ENCODE measurements at regions not wholly inside any gene's neighbourhood (a gene's known extent, or its start where the extent isn't known, plus 50 kb on each side); places are given as distances from the start of the nearest gene placed in this dataset.

- Histone ChIP-seq H3K4me3 (ENCODE audit: low read depth, low read length) (no peak overlapping the region), H3K27ac (no peak overlapping the region), H3K36me3 (replicated peaks) (no peaks in the 10 kb centered on the region), H3K27me3 (replicated peaks) (no peaks in the 10 kb centered on the region)
- TF ChIP-seq CTCF (IDR thresholded peaks at IDR 0.05; ENCODE audit: low read depth, low read length, missing control alignments) = no peak
- in situ Hi-C loops (cut with HindIII; ENCODE audit: low pct_ligation_motif_present, low sequenced_read_pairs) = no loop called here
- no peak for DNase-seq
Observed at GRCh38 chr4:167785523-167785922, 306.8 kb upstream of the ANXA10 start.

DNA sequence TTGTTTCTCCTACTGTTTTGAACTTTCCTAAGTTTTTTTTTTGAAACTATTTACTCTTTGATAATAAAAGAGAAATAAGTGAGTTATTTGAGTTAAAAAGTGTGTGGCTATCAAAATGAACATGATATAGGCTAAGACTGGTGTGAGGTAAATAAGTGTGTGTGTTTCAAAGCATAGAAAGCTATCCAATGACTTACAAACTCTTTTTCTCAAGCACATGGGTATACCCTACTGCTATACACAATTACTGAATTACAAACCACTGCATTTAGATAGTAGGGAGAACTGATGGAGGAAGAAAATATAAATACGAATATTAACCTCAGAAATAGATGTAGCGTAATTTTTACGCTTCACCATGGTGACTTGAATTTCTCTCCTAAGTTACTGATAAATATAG, 305.8 kb upstream of the ANXA10 start:
- H3K4me3 ChIP-seq (ENCODE audit: low read depth, low read length) = no peak overlapping the region
- in situ Hi-C loops (cut with HindIII; ENCODE audit: low pct_ligation_motif_present, low sequenced_read_pairs) = no loop called here
- no peaks in the 10 kb centered on the region for H3K27me3 ChIP-seq (replicated peaks)
- H3K27ac ChIP-seq = no peak overlapping the region
- TF ChIP-seq CTCF (IDR thresholded peaks at IDR 0.05; ENCODE audit: low read depth, low read length, missing control alignments) = no peak
- H3K36me3 ChIP-seq (replicated peaks) = no peaks in the 10 kb centered on the region
- DNase-seq = no peak

- H3K27ac ChIP-seq = no peak overlapping the region
- no peak for DNase-seq
- no peak for TF ChIP-seq CTCF (IDR thresholded peaks at IDR 0.05; ENCODE audit: low read depth, low read length, missing control alignments)
- no peaks in the 10 kb centered on the region for H3K36me3 ChIP-seq (replicated peaks)
- no peaks in the 10 kb centered on the region for H3K27me3 ChIP-seq (replicated peaks)
- H3K4me3 ChIP-seq (ENCODE audit: low read depth, low read length) = no peak overlapping the region
- in situ Hi-C loops (cut with HindIII; ENCODE audit: low pct_ligation_motif_present, low sequenced_read_pairs) = no loop called here
Observed at GRCh38 chr4:167787231-167787630, 305.1 kb upstream of the ANXA10 start.

- no peak for TF ChIP-seq CTCF (IDR thresholded peaks at IDR 0.05; ENCODE audit: low read depth, low read length, missing control alignments)
- in situ Hi-C loops (cut with HindIII; ENCODE audit: low pct_ligation_motif_present, low sequenced_read_pairs) = no loop called here
- H3K4me3 ChIP-seq (ENCODE audit: low read depth, low read length) = no peak overlapping the region
- no peaks in the 10 kb centered on the region for H3K27me3 ChIP-seq (replicated peaks)
- H3K27ac ChIP-seq = no peak overlapping the region
- H3K36me3 ChIP-seq (replicated peaks) = no peaks in the 10 kb centered on the region
- DNase-seq = no peak
Observed at GRCh38 chr4:167802463-167803212, 289.7 kb upstream of the ANXA10 start.

GRCh38 chr4:167811958-167812357, 280.4 kb upstream of the ANXA10 start:
- DNase-seq = no peak
- Histone ChIP-seq H3K4me3 (ENCODE audit: low read depth, low read length) (no peak overlapping the region), H3K27ac (no peak overlapping the region), H3K36me3 (replicated peaks) (no peaks in the 10 kb centered on the region), H3K27me3 (replicated peaks) (no peaks in the 10 kb centered on the region)
- TF ChIP-seq CTCF (IDR thresholded peaks at IDR 0.05; ENCODE audit: low read depth, low read length, missing control alignments) = no peak
- in situ Hi-C loops (cut with HindIII; ENCODE audit: low pct_ligation_motif_present, low sequenced_read_pairs) = no loop called here

DNA sequence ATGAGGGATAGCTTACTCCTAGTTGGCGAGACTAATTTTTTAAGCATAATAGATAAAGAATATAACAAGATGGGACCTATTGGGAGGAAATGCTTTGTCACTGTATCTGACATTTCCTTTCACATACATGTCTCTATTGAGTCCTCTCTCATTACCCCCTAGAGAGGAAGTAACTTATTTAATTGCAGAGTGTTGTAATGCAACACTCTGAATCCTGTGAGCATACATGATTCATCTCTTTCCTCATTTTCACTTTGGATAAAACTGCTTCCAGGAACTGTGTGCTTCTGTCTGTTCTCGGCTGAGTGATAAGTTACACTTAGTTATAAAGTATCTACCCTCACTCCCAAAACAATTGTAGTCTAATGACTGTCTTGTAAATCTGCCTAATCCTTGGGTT, 266.1 kb upstream of the ANXA10 start:
- Histone ChIP-seq H3K27me3 (replicated peaks) (no peaks in the 10 kb centered on the region), H3K36me3 (replicated peaks) (no peaks in the 10 kb centered on the region), H3K4me3 (ENCODE audit: low read depth, low read length) (no peak overlapping the region), H3K27ac (no peak overlapping the region)
- DNase-seq = no peak
- in situ Hi-C loops (cut with HindIII; ENCODE audit: low pct_ligation_motif_present, low sequenced_read_pairs) = no loop called here
- no peak for TF ChIP-seq CTCF (IDR thresholded peaks at IDR 0.05; ENCODE audit: low read depth, low read length, missing control alignments)

All from brain microvascular endothelial cell (primary cell).